Heart left ventricle (tissue), 16 donors: ENCODE measurements at regions not wholly inside any gene's neighbourhood (a gene's known extent, or its start where the extent isn't known, plus 50 kb on each side); places are given as distances from the start of the nearest gene placed in this dataset.
"Not testable (repeated sequence)": the region's sequence is repeated elsewhere in the genome, so short reads cannot be mapped to it uniquely, and the experiment has no call there.

Experiments used
- ATAC-seq, 4 donors: fragments of 200-7000 bp; cut with Tn5 transposase; one replicate each; pipeline ENCODE4 v1.9.1; 2020 to 2022; ENCODE audit warnings: moderate library complexity in 4 of 4, mild to moderate bottlenecking in 3 of 4, moderate number of reproducible peaks in 1 of 4
- DNase-seq, 5 donors: peaks; one replicate each; pipeline ENCODE4 v3.0.0-alpha.2; 2020
- H3K27ac ChIP-seq, 12 donors: fragments of 200-600 bp; sonication (generic) in 4 of 12; one replicate each; pipeline versions ENCODE4 v1.5.0 to v1.8.0; 2016 to 2022; ENCODE audit warnings: mild to moderate bottlenecking in 2 of 12
- H3K27me3 ChIP-seq, 9 donors: fragments of 200-600 bp; sonication (generic) in 2 of 9; one replicate each; pipeline versions ENCODE4 v1.5.1 to v1.8.0; 2016 to 2022; ENCODE audit warnings: mild to moderate bottlenecking in 3 of 9
- H3K36me3 ChIP-seq, 9 donors: fragments of 200-600 bp; sonication (generic) in 2 of 9; one replicate each; pipeline versions ENCODE4 v1.5.0 to v1.8.0; 2018 to 2022; ENCODE audit warnings: mild to moderate bottlenecking in 2 of 9
- H3K4me1 ChIP-seq, 12 donors: fragments of 200-600 bp; sonication (generic) in 4 of 12; one replicate each; pipeline versions ENCODE4 v1.5.0 to v1.8.0; 2016 to 2022; ENCODE audit warnings: mild to moderate bottlenecking in 3 of 12
- H3K4me3 ChIP-seq, 12 donors: fragments of 200-600 bp; sonication (generic) in 4 of 12; one replicate each; pipeline versions ENCODE4 v1.5.0 to v1.8.0; 2017 to 2022; ENCODE audit warnings: mild to moderate bottlenecking in 9 of 12, moderate library complexity in 4 of 12
- H3K9me3 ChIP-seq, 12 donors: fragments of 200-600 bp; sonication (generic) in 4 of 12; one replicate each; pipeline versions ENCODE4 v1.5.0 to v1.8.0; 2016 to 2022; ENCODE audit warnings: mild to moderate bottlenecking in 1 of 12
- CTCF ChIP-seq, 12 donors: fragments of 200-600 bp; sonication (generic) in 4 of 12; IDR thresholded peaks; one replicate each; pipeline versions ENCODE4 v1.5.0 to v1.8.0; 2018 to 2022; ENCODE audit warnings: antibody characterized with exemption in 12 of 12, mild to moderate bottlenecking in 5 of 12
- POLR2A ChIP-seq, 2 donors: fragments of 450-650 bp; IDR thresholded peaks; one replicate each; pipeline ENCODE4 v1.6.1; 2017; ENCODE audit warnings: antibody characterized with exemption in 2 of 2, mild to moderate bottlenecking in 2 of 2, moderate library complexity in 2 of 2
- WGBS, 4 donors: extraction: QIAGEN DNeasy Blood & Tissue Kit in 2 of 4; methylation state at CpG; one replicate each; pipeline versions ENCODE4 v1.1.5 to v1.1.7; 2013 to 2018; 5-methylcytosine and 5-hydroxymethylcytosine counted together
- intact Hi-C, 10 donors: fragments of 100-400 bp; cut with DNase I; formaldehyde crosslinking; loops; one replicate each; pipeline versions ENCODE4 v1.11.1 to v1.14.2; 2022
- donor health status: ischemic (EF 13 %, LVEDD 7.1; RV severe dilation, severe dysfunction).
- donor health status: healthy with polysubstance abuse.
- donor health status: DM: no; HTN: yes; CAD: no.
- donor health status: DM: no; HTN: no; CAD: no.
- donor health status: ischemic (EF 25% LVEDD 6.9; RV normal size, moderate dysfunction).
- donor health status: ischemic (EF 25% LVEDD 5.7; RV mildly dilated, moderate dysfunction).
- donor health status: healthy.
- donor health status: DM: yes; HTN: yes; CAD: no.
- donor health status: ischemic (EF 35%, LVEDD 5.7; RV mildly dilated, moderate dysfunction).
- donor health status: nonischemic (EF 11% LVEDD 7.7; RV severe dilation, severe dysfunction).
- donor health status: DM: yes; HTN: yes; CAD: no.
- donor health status: PGD.
- donor health status: ischemic (EF 29% LVEDD 5.4; RV normal size, mild dysfunction).
- donor health status: nonischemic (EF 23%, LVEDD 6.1; RV moderate dilation, normal function).

- no peak for ATAC-seq
- no peak for TF ChIP-seq POLR2A (IDR thresholded peaks at IDR 0.05)
- no peak for TF ChIP-seq CTCF (IDR thresholded peaks at IDR 0.05)
- intact Hi-C loops: no loop called here
Observed at GRCh38 chrX:139324756-139325155, 205.8 kb upstream of the F9 start.

GRCh38 chrX:139320661-139321354 is 209.7 kb upstream of the F9 start:
- intact Hi-C loops, H3K27me3 ChIP-seq, H3K9me3 ChIP-seq, H3K27ac ChIP-seq, H3K4me1 ChIP-seq, H3K36me3 ChIP-seq, H3K4me3 ChIP-seq, ATAC-seq, DNase-seq: not testable (repeated sequence)
- 92 to 96% (median 94%) methylated on average over 17 to 38 of the region's 38 CpGs for WGBS, 4 donors

More at GRCh38 chrX:139324756-139325155, 205.8 kb upstream of the F9 start:
- Histone ChIP-seq H3K4me1 (no peaks in the 10 kb centered on the region), H3K4me3 (no peak overlapping the region), H3K36me3 (no peaks in the 10 kb centered on the region), H3K27ac (no peak overlapping the region), H3K9me3 (peaks cover 0 to 11% (median 0%) of the 10 kb centered on the region in 12 donors), H3K27me3 (no peaks in the 10 kb centered on the region)
- 85 to 95% (median 89%) methylated on average over 2 of the region's 2 CpGs for WGBS, 4 donors
- no peak for DNase-seq

- H3K4me3 ChIP-seq, H3K27me3 ChIP-seq, H3K4me1 ChIP-seq, intact Hi-C loops, DNase-seq, H3K27ac ChIP-seq, H3K36me3 ChIP-seq, ATAC-seq: not testable (repeated sequence)
- peaks cover 0 to 22% (median 0%) of the 10 kb centered on the region in 12 donors for H3K9me3 ChIP-seq
Observed at GRCh38 chrX:139306675-139307074, 223.9 kb upstream of the F9 start.

- Histone ChIP-seq H3K36me3 (no peaks in the 10 kb centered on the region), H3K9me3 (peaks cover 0 to 22% (median 0%) of the 10 kb centered on the region in 12 donors), H3K4me1 (no peaks in the 10 kb centered on the region), H3K27me3 (peaks cover 0 to 6% (median 0%) of the 10 kb centered on the region in 9 donors), H3K27ac (no peak overlapping the region), H3K4me3 (no peak overlapping the region)
- intact Hi-C loops: no loop called here
- DNase-seq (no peak), ATAC-seq (no peak)
- 20 to 75% (median 42%) methylated on average over 3 of the region's 3 CpGs for WGBS, 4 donors
- TF ChIP-seq CTCF (IDR thresholded peaks at IDR 0.05) (no peak), POLR2A (IDR thresholded peaks at IDR 0.05) (no peak)
Observed at GRCh38 chrX:139304471-139304870, 226.1 kb upstream of the F9 start.

- no peak overlapping the region for H3K4me3 ChIP-seq
- intact Hi-C loops: no loop called here
- peaks cover 0 to 20% (median 0%) of the 10 kb centered on the region in 9 donors for H3K27me3 ChIP-seq
- H3K36me3 ChIP-seq: no peaks in the 10 kb centered on the region
- DNase-seq (no peak), ATAC-seq (no peak)
- H3K4me1 ChIP-seq: no peaks in the 10 kb centered on the region
- H3K27ac ChIP-seq: no peak overlapping the region
- H3K9me3 ChIP-seq: no peaks in the 10 kb centered on the region
- no peak for TF ChIP-seq POLR2A (IDR thresholded peaks at IDR 0.05)
- TF ChIP-seq CTCF (IDR thresholded peaks at IDR 0.05): no peak
Observed at GRCh38 chrX:139299309-139299708, 231.2 kb upstream of the F9 start.
